OCI-LY3 (cell line): ENCODE measurements at regions not wholly inside any gene's neighbourhood (a gene's known extent, or its start where the extent isn't known, plus 50 kb on each side); places are given as distances from the start of the nearest gene placed in this dataset.

Source experiments
- EZH2phosphoT487 ChIP-seq: fragments of 200-600 bp; shearing (Covaris generic); IDR thresholded peaks from 2 replicates; pipeline ENCODE4 v1.6.1; 2018; ENCODE audit warnings: antibody characterized with exemption, mixed run types, low read depth
- TF ChIP-seq, protein P1 (sequence below): fragments of 200-600, 300-600 bp; sonication (generic); IDR thresholded peaks from 2 replicates; pipeline ENCODE4 v1.5.1; 2014; ENCODE audit warnings: antibody characterized with exemption, low read length, low read depth

- TF ChIP-seq, protein P1, sequence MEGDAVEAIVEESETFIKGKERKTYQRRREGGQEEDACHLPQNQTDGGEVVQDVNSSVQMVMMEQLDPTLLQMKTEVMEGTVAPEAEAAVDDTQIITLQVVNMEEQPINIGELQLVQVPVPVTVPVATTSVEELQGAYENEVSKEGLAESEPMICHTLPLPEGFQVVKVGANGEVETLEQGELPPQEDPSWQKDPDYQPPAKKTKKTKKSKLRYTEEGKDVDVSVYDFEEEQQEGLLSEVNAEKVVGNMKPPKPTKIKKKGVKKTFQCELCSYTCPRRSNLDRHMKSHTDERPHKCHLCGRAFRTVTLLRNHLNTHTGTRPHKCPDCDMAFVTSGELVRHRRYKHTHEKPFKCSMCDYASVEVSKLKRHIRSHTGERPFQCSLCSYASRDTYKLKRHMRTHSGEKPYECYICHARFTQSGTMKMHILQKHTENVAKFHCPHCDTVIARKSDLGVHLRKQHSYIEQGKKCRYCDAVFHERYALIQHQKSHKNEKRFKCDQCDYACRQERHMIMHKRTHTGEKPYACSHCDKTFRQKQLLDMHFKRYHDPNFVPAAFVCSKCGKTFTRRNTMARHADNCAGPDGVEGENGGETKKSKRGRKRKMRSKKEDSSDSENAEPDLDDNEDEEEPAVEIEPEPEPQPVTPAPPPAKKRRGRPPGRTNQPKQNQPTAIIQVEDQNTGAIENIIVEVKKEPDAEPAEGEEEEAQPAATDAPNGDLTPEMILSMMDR = no peak
- no peak for TF ChIP-seq EZH2phosphoT487
These were observed 612.7 kb downstream of the KCTD8 start for GRCh38 chr4:43835869-43836268.
